ENCODE measurements at regions not wholly inside any gene's neighbourhood (a gene's known extent, or its start where the extent isn't known, plus 50 kb on each side); places are given as distances from the start of the nearest gene placed in this dataset.
"Not testable (repeated sequence)": the region's sequence is repeated elsewhere in the genome, so short reads cannot be mapped to it uniquely, and the experiment has no call there.

- Histone ChIP-seq H3K36me3 (no peaks in the 10 kb centered on the region), H3K9me3 (no peaks in the 10 kb centered on the region), H3K27me3 (no peaks in the 10 kb centered on the region; the same call in 1 of the 2 replicates), H3K4me3 (no peak overlapping the region)
- no peak for DNase-seq
Observed at GRCh38 chr22:40094485-40094884, 83.2 kb upstream of the TNRC6B start.

- not testable (repeated sequence) for H3K4me3 ChIP-seq, H3K9me3 ChIP-seq, H3K36me3 ChIP-seq, DNase-seq, H3K27me3 ChIP-seq
Observed at GRCh38 chr22:40099887-40100286, 77.8 kb upstream of the TNRC6B start.

DNA sequence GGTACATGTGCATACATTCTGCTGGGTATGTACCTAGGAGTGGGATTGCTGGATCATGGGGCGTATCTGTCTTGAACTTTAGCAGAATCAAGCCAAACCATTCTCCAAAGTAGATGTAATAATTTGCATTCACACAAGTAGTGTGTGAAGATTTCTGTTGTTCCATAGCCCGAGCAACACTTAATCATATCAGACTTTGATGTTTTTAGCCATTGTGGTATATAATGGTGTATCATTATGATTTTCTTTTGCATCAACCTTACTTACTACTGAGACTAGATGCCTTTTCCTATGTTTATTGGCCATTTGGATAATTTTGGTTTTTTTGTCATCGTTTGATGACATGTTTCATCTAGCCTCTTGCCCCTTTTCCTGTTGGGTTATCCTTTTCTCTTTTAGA lies 72.0 kb upstream of the TNRC6B start:
- no peaks in the 10 kb centered on the region for H3K9me3 ChIP-seq
- no peaks in the 10 kb centered on the region for H3K27me3 ChIP-seq
- DNase-seq, result no peak
- H3K36me3 ChIP-seq, result no peaks in the 10 kb centered on the region
- H3K4me3 ChIP-seq, result no peak overlapping the region

DNA sequence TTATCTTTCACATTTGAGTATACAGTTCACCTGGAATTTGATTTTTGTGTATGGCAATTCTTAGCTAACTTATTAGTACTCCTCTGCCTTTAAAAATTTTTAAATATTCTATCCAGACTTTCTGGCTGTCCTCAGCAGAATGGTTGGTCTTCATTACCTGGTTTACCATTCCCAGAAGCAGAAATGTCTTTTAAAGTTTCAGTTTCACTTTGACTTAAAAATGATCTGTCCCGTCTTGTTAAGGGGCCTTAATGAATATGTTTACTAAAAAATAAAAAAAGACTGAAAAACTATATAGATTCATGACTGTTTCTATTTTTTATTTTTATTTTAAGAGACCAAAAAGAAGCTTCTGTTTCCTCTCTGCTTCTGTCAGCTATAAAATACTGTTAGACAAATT lies 70.5 kb upstream of the TNRC6B start:
- Histone ChIP-seq H3K9me3 (no peaks in the 10 kb centered on the region), H3K4me3 (peak overlapping the region; percentile 34), H3K36me3 (no peaks in the 10 kb centered on the region), H3K27me3 (no peaks in the 10 kb centered on the region)
- no peak for DNase-seq

- Histone ChIP-seq H3K27me3 (no peaks in the 10 kb centered on the region), H3K9me3 (no peaks in the 10 kb centered on the region), H3K36me3 (no peaks in the 10 kb centered on the region), H3K4me3 (peak overlapping the region; percentile 34)
- DNase-seq, result peak; percentile 50
Observed at GRCh38 chr22:40107851-40108378, 69.8 kb upstream of the TNRC6B start.

- DNase-seq, result no peak
- Histone ChIP-seq H3K36me3 (no peaks in the 10 kb centered on the region), H3K9me3 (no peaks in the 10 kb centered on the region), H3K4me3 (no peak overlapping the region), H3K27me3 (no peaks in the 10 kb centered on the region)
Observed at GRCh38 chr22:40108396-40108795, 69.3 kb upstream of the TNRC6B start.

- not testable (repeated sequence) for DNase-seq, H3K9me3 ChIP-seq, H3K27me3 ChIP-seq, H3K4me3 ChIP-seq, H3K36me3 ChIP-seq
Observed at GRCh38 chr22:40108926-40109325, 68.8 kb upstream of the TNRC6B start.

- H3K4me3 ChIP-seq, result no peak overlapping the region
- no peaks in the 10 kb centered on the region for H3K27me3 ChIP-seq
- no peak for DNase-seq
- no peaks in the 10 kb centered on the region for H3K9me3 ChIP-seq
- H3K36me3 ChIP-seq, result no peaks in the 10 kb centered on the region
Observed at GRCh38 chr22:40111451-40111850, 66.3 kb upstream of the TNRC6B start.

DNA sequence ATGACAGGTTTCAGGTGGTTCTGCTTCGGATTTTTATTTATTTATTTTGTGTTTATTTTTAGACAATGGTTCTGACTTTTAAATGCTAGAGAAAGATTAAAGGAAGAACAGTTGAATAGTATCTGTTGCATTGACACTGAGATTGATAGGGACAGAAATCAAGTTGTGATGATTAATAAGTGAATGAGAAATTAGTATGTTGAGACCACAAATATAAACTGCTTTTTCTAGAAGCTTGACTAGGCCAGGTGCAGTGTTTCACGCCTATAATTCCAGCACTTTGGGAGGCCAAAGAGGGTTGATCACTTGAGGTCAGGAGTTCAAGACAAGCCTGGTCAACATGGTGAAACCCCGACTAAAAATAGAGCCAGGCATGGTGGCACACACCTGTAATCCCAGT lies 65.1 kb upstream of the TNRC6B start:
- Histone ChIP-seq H3K9me3 (no peaks in the 10 kb centered on the region), H3K36me3 (no peaks in the 10 kb centered on the region), H3K27me3 (no peaks in the 10 kb centered on the region), H3K4me3 (no peak overlapping the region)
- DNase-seq, result no peak

GRCh38 chr22:40113696-40114095 lies 64.0 kb upstream of the TNRC6B start:
- no peaks in the 10 kb centered on the region for H3K9me3 ChIP-seq
- no peak for DNase-seq
- no peaks in the 10 kb centered on the region for H3K27me3 ChIP-seq
- H3K36me3 ChIP-seq, result no peaks in the 10 kb centered on the region
- no peak overlapping the region for H3K4me3 ChIP-seq

DNA sequence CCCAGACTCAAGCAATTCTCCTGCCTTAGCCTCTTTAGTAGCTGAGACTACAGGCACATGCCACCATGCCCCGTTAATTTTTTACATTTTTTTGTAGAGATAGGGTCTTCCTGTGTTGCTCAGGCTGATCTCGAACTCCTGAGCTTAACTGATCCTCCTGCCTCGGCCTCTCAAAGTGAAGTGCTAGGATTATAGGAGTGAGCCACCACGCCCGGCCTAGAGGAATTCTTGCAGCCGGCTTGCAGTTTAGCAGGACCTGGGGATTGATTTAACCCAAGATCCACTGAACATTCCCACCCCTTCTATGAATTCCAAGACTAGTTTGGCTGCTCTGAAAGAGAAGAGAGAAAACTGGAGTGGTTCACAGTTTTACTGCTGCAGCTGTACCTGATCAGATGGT lies 63.3 kb upstream of the TNRC6B start:
- no peak for DNase-seq
- no peaks in the 10 kb centered on the region for H3K9me3 ChIP-seq
- H3K4me3 ChIP-seq, result no peak overlapping the region
- no peaks in the 10 kb centered on the region for H3K27me3 ChIP-seq
- H3K36me3 ChIP-seq, result no peaks in the 10 kb centered on the region

DNA sequence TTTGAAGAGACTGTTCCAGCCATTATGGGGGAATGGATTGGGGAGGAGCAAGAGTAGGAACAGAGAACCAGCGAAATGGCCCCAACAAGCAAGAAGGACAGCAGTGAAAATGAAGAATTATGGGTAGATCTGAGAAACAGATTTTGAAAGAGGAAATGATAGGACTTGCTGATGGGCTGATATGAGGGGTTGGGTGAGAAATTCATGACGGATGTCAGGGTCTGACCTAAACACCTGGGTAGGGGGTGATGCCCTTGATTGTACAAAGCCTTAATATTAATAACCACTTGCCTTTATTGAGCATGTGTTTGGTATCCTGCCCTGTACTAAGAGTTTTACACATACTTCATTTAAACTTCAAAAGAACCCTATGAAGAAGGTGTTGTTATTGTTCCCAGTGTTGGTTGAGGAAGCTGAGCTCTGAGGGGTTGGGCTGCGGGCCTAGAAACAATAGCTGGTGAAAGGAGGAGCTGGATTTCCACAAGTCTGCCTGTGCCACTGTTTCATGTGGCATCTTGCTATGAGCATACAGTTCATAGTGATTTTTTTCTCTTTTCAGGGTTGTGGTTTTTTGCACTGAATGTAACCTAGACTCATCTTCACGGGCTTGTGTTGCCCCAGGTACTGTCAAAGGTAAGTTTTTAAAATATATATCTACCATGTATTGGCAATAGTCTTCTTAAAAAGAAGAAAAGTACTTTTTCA lies 61.1 kb upstream of the TNRC6B start:
- H3K27me3 ChIP-seq, result no peaks in the 10 kb centered on the region
- no peaks in the 10 kb centered on the region for H3K9me3 ChIP-seq
- no peak for DNase-seq

GRCh38 chr22:40118979-40119378 lies 58.7 kb upstream of the TNRC6B start:
- H3K4me3 ChIP-seq, result no peak overlapping the region
- no peaks in the 10 kb centered on the region for H3K36me3 ChIP-seq
- H3K27me3 ChIP-seq, result no peaks in the 10 kb centered on the region
- no peaks in the 10 kb centered on the region for H3K9me3 ChIP-seq
- DNase-seq, result no peak

More for the DNA sequence above, 61.1 kb upstream of the TNRC6B start:
- H3K36me3 ChIP-seq, result no peaks in the 10 kb centered on the region
- H3K4me3 ChIP-seq, result no peak overlapping the region

GRCh38 chr22:40120848-40121247 lies 56.9 kb upstream of the TNRC6B start:
- no peak for DNase-seq
- H3K9me3 ChIP-seq, result no peaks in the 10 kb centered on the region
- H3K27me3 ChIP-seq, result no peaks in the 10 kb centered on the region
- H3K36me3 ChIP-seq, result no peaks in the 10 kb centered on the region
- no peak overlapping the region for H3K4me3 ChIP-seq

- H3K27me3 ChIP-seq, result no peaks in the 10 kb centered on the region
- no peaks in the 10 kb centered on the region for H3K36me3 ChIP-seq
- DNase-seq, result no peak
- no peaks in the 10 kb centered on the region for H3K9me3 ChIP-seq
- no peak overlapping the region for H3K4me3 ChIP-seq
Observed at GRCh38 chr22:40121461-40121860, 56.3 kb upstream of the TNRC6B start.

DNA sequence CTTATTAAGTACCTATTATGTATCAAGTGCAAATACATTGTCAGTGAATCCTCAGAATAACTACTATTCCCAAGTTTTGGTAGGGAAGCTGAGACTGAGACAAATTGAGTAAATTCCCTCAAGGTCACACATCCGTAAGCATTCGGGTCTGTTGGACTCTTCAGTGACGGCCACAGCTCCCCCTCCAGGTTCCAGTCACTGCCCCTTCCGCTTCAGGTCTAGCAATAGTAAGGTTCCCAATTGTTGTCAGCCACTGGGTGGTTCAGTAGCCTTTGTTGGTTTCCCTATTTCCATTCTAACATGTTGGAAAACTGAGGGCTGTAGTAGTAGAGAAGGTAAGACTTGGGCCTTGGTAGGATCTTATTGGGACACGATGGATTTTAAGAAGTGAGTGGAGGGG lies 54.9 kb upstream of the TNRC6B start:
- H3K27me3 ChIP-seq, result no peaks in the 10 kb centered on the region
- no peaks in the 10 kb centered on the region for H3K36me3 ChIP-seq
- no peak overlapping the region for H3K4me3 ChIP-seq
- no peak for DNase-seq
- H3K9me3 ChIP-seq, result no peaks in the 10 kb centered on the region

DNA sequence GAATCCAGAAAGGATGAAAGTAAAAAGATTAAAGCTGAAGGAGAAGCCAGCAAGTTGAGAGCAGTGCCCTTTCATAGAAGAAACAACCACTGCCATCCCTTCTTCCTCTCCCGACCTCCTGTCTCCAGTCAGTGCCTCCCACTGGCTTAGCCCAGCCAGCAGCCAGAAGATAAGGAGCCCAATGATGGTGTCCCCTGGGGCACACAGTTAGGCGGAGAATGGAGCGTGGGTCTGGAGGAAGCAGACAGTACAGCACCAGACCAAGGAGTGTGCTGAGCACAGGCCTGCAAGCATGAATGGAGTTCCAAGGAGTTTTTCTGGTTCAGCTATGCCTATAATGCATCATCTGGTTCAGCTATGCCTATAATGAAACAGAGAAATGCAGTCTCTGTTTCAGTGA lies 54.3 kb upstream of the TNRC6B start:
- H3K4me3 ChIP-seq, result no peak overlapping the region

More for the DNA sequence above, 54.3 kb upstream of the TNRC6B start:
- no peaks in the 10 kb centered on the region for H3K27me3 ChIP-seq
- no peaks in the 10 kb centered on the region for H3K36me3 ChIP-seq
- no peaks in the 10 kb centered on the region for H3K9me3 ChIP-seq
- DNase-seq, result no peak

Measured in MG63 (cell line).